SU-DHL-6 (cell line): ENCODE measurements at regions not wholly inside any gene's neighbourhood (a gene's known extent, or its start where the extent isn't known, plus 50 kb on each side); places are given as distances from the start of the nearest gene placed in this dataset.

ENCODE experiments used
- H2AFZ ChIP-seq: fragments of 200-600 bp; sonication (generic); 2 replicates; pipeline ENCODE4 v1.6.1; 2014; ENCODE audit warnings: low read depth, mild to moderate bottlenecking, moderate library complexity, mixed read lengths, antibody characterized with exemption, low read length; ENCODE audit not compliant: severe bottlenecking
- H3F3A ChIP-seq: fragments of 200-600 bp; shearing (Covaris generic); 2 replicates; pipeline ENCODE4 v1.6.0; 2016; ENCODE audit warnings: antibody characterized with exemption, mild to moderate bottlenecking; ENCODE audit not compliant: insufficient read depth
- H3K27ac ChIP-seq: fragments of 200-600 bp; sonication (generic); 2 replicates; pipeline ENCODE4 v1.5.1; 2016; ENCODE audit warnings: low read depth, mild to moderate bottlenecking, low read length, moderate library complexity, mixed read lengths
- H3K27me3 ChIP-seq: fragments of 200-600 bp; sonication (generic), shearing (Covaris generic); 2 replicates; pipeline ENCODE4 v1.6.0; 2014; ENCODE audit warnings: mild to moderate bottlenecking, low read length
- H3K36me3 ChIP-seq: fragments of 200-600 bp; sonication (generic); 2 replicates; pipeline ENCODE4 v1.6.1; 2014; ENCODE audit warnings: mild to moderate bottlenecking, low read length, mixed read lengths
- H3K4me2 ChIP-seq: fragments of 300-600, 200-600 bp; shearing (Covaris generic), sonication (generic); 2 replicates; pipeline ENCODE4 v1.6.0; 2014; ENCODE audit warnings: low read length, low read depth, mild to moderate bottlenecking; ENCODE audit not compliant: poor library complexity, severe bottlenecking
- H3K4me3 ChIP-seq: fragments of 200-600 bp; sonication (generic); 2 replicates; pipeline ENCODE4 v1.5.1; 2014; ENCODE audit warnings: antibody characterized with exemption, low read length, mild to moderate bottlenecking, mixed read lengths; ENCODE audit not compliant: insufficient read depth, poor library complexity, severe bottlenecking
- H3K79me2 ChIP-seq: fragments of 200-600 bp; sonication (generic); 2 replicates; pipeline ENCODE4 v1.6.1; 2014; ENCODE audit warnings: mild to moderate bottlenecking, low read length, moderate library complexity; ENCODE audit not compliant: insufficient read depth
- H3K9ac ChIP-seq: fragments of 200-600 bp; sonication (generic); 2 replicates; pipeline ENCODE4 v1.7.0; 2014; ENCODE audit warnings: mild to moderate bottlenecking, low read length
- H3K9me2 ChIP-seq: fragments of 200-600 bp; sonication (generic); replicated peaks from 2 replicates; pipeline ENCODE4 v1.6.1; 2014; ENCODE audit warnings: low read length; ENCODE audit not compliant: insufficient read depth
- H3K9me3 ChIP-seq: fragments of 200-600 bp; sonication (generic); 2 replicates; pipeline ENCODE4 v1.6.1; 2014; ENCODE audit warnings: low read length, mixed read lengths; ENCODE audit not compliant: insufficient read depth
- H4K20me1 ChIP-seq: fragments of 200-600 bp; sonication (generic); 2 replicates; pipeline ENCODE4 v1.6.1; 2014; ENCODE audit warnings: low read depth, mild to moderate bottlenecking, antibody characterized with exemption, low read length, moderate library complexity, mixed read lengths
- EZH2phosphoT487 ChIP-seq: fragments of 200-600 bp; sonication (generic), shearing (Covaris generic); conservative IDR thresholded peaks from 2 replicates; pipeline ENCODE4 v1.6.1; 2018; ENCODE audit warnings: mild to moderate bottlenecking, antibody characterized with exemption, low read length, moderate library complexity, mixed read lengths
- TF ChIP-seq, protein P1 (sequence below): fragments of 200-600 bp; sonication (generic); IDR thresholded peaks from one replicate; pipeline ENCODE4 v1.5.1; 2017; ENCODE audit warnings: antibody characterized with exemption, mild to moderate bottlenecking, low read length, moderate library complexity; ENCODE audit not compliant: insufficient read depth, poor library complexity, severe bottlenecking

DNA sequence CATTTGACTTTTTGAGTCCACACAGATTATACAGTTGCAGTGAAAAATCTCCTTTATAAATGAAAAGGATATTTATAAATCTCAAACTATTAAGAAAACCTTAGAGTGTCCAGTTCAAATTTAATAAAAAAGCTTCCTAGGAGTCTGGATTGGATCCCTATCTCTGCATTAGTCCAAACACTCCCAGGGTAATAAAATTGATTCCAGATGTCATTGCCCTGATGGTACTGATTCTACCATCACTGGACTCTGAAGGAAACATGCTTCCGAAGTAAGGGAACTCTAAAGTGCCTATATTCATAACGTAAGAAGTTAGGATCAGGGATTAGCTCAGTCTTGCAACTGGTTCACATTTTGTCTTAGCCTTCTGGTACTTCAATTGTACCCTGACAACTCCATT is 1325.1 kb upstream of the MAP3K7 start:
- Histone ChIP-seq H3K27me3 (no peaks in the 10 kb centered on the region), H4K20me1 (no peaks in the 10 kb centered on the region), H3K9me3 (no peaks in the 10 kb centered on the region)

GRCh38 chr6:91904586-91905164 is 1317.8 kb upstream of the MAP3K7 start:
- TF ChIP-seq EZH2phosphoT487, result no peak
- TF ChIP-seq, protein P1, sequence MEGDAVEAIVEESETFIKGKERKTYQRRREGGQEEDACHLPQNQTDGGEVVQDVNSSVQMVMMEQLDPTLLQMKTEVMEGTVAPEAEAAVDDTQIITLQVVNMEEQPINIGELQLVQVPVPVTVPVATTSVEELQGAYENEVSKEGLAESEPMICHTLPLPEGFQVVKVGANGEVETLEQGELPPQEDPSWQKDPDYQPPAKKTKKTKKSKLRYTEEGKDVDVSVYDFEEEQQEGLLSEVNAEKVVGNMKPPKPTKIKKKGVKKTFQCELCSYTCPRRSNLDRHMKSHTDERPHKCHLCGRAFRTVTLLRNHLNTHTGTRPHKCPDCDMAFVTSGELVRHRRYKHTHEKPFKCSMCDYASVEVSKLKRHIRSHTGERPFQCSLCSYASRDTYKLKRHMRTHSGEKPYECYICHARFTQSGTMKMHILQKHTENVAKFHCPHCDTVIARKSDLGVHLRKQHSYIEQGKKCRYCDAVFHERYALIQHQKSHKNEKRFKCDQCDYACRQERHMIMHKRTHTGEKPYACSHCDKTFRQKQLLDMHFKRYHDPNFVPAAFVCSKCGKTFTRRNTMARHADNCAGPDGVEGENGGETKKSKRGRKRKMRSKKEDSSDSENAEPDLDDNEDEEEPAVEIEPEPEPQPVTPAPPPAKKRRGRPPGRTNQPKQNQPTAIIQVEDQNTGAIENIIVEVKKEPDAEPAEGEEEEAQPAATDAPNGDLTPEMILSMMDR, result no peak
- H3K9me3 ChIP-seq, result no peaks in the 10 kb centered on the region
- H3K27ac ChIP-seq, result no peak overlapping the region
- H3K27me3 ChIP-seq, result no peaks in the 10 kb centered on the region
- H4K20me1 ChIP-seq, result no peaks in the 10 kb centered on the region
- no peak overlapping the region for H2AFZ ChIP-seq
- H3K4me2 ChIP-seq, result no peak overlapping the region
- no peak overlapping the region for H3K9ac ChIP-seq
- no peak overlapping the region for H3K4me3 ChIP-seq
- H3K9me2 ChIP-seq, result no peaks in the 10 kb centered on the region
- H3K36me3 ChIP-seq, result no peaks in the 10 kb centered on the region
- no peaks in the 10 kb centered on the region for H3F3A ChIP-seq
- no peaks in the 10 kb centered on the region for H3K79me2 ChIP-seq

More for the DNA sequence above, 1325.1 kb upstream of the MAP3K7 start:
- Histone ChIP-seq H3K36me3 (no peaks in the 10 kb centered on the region), H2AFZ (no peak overlapping the region), H3K4me2 (no peak overlapping the region), H3K27ac (no peak overlapping the region), H3K9me2 (no peaks in the 10 kb centered on the region), H3K79me2 (no peaks in the 10 kb centered on the region), H3K4me3 (no peak overlapping the region), H3F3A (no peaks in the 10 kb centered on the region), H3K9ac (no peak overlapping the region)
- TF ChIP-seq, protein P1, result no peak
- TF ChIP-seq EZH2phosphoT487, result no peak

DNA sequence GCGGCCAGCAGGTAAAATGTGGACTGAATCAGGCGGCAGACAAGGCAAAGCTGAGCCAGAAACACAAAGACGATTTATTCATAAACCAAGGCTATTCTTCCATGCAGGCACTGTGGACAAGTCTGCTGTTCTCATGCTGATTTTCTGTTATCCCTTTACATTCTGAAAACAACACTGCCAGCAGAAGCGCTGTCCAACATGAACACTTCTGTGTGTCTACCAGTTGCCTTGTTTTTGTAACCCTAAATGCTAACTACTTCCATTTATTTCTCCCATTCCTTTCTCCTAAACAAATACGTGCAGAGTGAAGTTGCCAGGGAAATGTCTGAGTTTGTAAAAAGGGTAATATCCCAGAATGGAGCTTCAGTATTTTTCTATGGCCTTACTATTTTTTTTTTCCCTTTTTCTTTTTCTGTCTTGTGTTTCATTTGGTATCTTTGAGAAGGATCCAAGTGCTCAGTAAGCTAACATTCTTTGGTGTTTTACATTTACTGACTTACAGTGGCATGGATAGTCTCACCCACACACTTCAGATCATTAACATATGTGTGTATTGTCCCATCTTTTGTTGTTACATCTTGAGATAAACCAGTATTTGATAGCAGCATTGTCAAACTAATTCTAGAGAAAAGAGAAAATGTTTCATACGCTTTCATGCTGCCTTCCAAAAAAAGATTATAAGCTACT is 1308.9 kb upstream of the MAP3K7 start:
- Histone ChIP-seq H4K20me1 (no peaks in the 10 kb centered on the region), H3K27me3 (no peaks in the 10 kb centered on the region), H2AFZ (no peak overlapping the region), H3K27ac (no peak overlapping the region), H3K4me3 (no peak overlapping the region), H3K9ac (no peak overlapping the region), H3F3A (no peaks in the 10 kb centered on the region), H3K79me2 (no peaks in the 10 kb centered on the region), H3K9me3 (no peaks in the 10 kb centered on the region), H3K36me3 (no peaks in the 10 kb centered on the region), H3K9me2 (no peaks in the 10 kb centered on the region), H3K4me2 (no peak overlapping the region)
- TF ChIP-seq, protein P1, result no peak
- no peak for TF ChIP-seq EZH2phosphoT487
